Neutrophil (primary cell): ENCODE measurements at regions not wholly inside any gene's neighbourhood (a gene's known extent, or its start where the extent isn't known, plus 50 kb on each side); places are given as distances from the start of the nearest gene placed in this dataset.

Experiments used
- H3K27ac ChIP-seq: fragments of 200-600 bp; sonication (generic); 2 replicates; pipeline ENCODE4 v1.5.1; 2016; ENCODE audit warnings: mild to moderate bottlenecking, moderate library complexity
- H3K27me3 ChIP-seq: fragments of 200-600 bp; sonication (generic); 2 replicates; pipeline ENCODE4 v1.6.0; 2016; ENCODE audit warnings: mild to moderate bottlenecking
- H3K36me3 ChIP-seq: fragments of 200-600 bp; sonication (generic); 2 replicates; pipeline ENCODE4 v1.5.1; 2017
- H3K4me1 ChIP-seq, 2 experiments: fragments of 200-600 bp in 1 of 2; sonication (generic) in 1 of 2; 1 replicate in 1 of 2; 2 replicates in 1 of 2; pipeline versions ENCODE4 v1.5.1 to v1.6.1; 2013 to 2016; ENCODE audit warnings: low read depth in 1 of 2, low read length in 1 of 2, mild to moderate bottlenecking in 1 of 2, moderate library complexity in 1 of 2; ENCODE audit not compliant: control insufficient read depth in 1 of 2, insufficient read depth in 1 of 2
- H3K4me3 ChIP-seq, 2 experiments: fragments of 200-600 bp in 1 of 2; sonication (generic) in 1 of 2; 1 replicate in 1 of 2; 2 replicates in 1 of 2; pipeline ENCODE4 v1.5.1; 2013 to 2016; ENCODE audit warnings: low read depth in 1 of 2, low read length in 1 of 2, mild to moderate bottlenecking in 1 of 2, moderate library complexity in 1 of 2
- H3K9me3 ChIP-seq: fragments of 200-600 bp; sonication (generic); 2 replicates; pipeline ENCODE4 v1.5.1; 2016
- TF ChIP-seq, protein P1 (sequence below): fragments of 200-600 bp; sonication (generic); IDR thresholded peaks from 2 replicates; pipeline ENCODE4 v1.5.1; 2016; ENCODE audit warnings: antibody characterized with exemption

DNA sequence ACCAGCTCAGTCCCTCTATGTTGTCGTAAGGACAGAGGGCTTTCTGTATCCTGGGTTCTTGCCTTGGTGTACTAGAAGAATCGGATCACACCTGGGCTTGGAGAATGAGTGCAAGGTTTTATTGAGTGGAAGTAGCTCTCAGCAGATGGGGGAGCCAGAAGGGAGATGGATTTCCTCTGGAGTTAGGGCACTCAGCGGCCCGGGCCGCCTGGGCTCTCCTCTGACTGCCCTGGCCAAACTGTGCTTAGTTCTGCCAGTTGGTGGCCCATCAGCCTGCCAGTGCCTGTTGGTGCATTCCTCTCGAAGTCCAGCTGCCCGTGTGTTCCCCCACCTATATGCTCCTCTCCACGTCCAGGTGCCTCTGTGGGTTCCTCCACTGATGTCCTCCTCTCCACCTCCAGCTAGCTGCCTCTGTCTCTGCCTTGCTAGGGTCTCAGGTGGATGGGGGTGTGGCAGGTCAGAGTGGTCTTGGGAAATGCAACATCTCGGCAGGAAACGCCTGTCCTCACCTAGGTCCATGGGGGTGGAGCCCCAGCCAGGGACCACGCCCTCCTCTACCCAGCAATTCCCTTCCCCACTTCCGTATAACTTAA is 148.6 kb downstream of the PPP1R3A start:
- H3K36me3 ChIP-seq: no peaks in the 10 kb centered on the region
- H3K4me3 ChIP-seq: no peak overlapping the region
- H3K9me3 ChIP-seq: no peaks in the 10 kb centered on the region
- H3K27me3 ChIP-seq: no peaks in the 10 kb centered on the region
- TF ChIP-seq, protein P1, sequence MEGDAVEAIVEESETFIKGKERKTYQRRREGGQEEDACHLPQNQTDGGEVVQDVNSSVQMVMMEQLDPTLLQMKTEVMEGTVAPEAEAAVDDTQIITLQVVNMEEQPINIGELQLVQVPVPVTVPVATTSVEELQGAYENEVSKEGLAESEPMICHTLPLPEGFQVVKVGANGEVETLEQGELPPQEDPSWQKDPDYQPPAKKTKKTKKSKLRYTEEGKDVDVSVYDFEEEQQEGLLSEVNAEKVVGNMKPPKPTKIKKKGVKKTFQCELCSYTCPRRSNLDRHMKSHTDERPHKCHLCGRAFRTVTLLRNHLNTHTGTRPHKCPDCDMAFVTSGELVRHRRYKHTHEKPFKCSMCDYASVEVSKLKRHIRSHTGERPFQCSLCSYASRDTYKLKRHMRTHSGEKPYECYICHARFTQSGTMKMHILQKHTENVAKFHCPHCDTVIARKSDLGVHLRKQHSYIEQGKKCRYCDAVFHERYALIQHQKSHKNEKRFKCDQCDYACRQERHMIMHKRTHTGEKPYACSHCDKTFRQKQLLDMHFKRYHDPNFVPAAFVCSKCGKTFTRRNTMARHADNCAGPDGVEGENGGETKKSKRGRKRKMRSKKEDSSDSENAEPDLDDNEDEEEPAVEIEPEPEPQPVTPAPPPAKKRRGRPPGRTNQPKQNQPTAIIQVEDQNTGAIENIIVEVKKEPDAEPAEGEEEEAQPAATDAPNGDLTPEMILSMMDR: no peak
- H3K4me1 ChIP-seq: no peaks in the 10 kb centered on the region
- no peak overlapping the region for H3K27ac ChIP-seq

DNA sequence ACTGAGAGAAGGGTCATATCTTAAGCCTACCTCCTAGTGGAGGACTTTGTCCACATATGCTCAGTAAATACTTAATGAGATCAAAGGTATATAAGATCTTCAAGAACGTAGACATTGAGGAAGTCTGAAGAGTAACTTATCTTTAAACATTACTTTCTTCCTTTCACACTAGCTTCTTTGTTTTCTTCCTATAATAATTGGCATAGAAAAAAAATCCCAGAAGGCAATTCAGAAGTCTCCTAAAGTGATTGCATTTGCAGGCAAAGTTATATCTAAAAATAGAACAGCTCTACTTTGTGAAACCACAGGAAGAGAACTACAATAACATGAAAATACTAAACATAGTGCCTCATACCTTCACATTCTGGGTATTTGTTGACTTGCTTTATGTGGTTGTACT is 150.4 kb downstream of the PPP1R3A start:
- Histone ChIP-seq H3K36me3 (no peaks in the 10 kb centered on the region), H3K27ac (no peak overlapping the region), H3K27me3 (no peaks in the 10 kb centered on the region), H3K4me3 (no peak overlapping the region), H3K4me1 (no peaks in the 10 kb centered on the region), H3K9me3 (no peaks in the 10 kb centered on the region)
- TF ChIP-seq, protein P1: no peak

DNA sequence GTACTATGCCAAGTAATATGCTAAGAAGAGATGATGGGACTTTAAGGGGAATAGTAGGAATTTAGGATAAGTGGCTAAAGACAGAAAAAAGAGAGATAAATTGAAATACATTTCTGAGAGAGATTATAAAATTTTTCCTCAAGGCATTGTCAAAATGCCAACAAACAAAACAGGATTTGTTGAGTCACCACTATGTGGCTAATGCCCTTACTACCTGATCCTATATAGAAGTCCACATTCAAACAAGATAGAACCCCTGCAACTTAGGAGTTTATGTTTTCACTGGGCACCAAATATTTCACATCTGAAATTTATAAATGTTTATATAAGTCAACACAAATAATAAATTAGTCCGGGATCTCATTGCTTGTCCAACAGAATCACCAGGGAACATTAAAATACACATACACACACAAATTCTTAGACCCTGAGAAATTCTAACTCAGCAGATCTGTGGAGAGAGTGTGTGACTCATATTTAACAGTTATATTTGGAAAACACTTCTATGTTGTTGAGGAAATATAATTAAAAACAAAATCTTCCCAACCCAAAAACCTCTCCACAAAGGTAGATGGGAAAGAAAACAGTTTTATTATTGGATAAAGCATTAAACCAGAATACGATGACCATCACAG is 154.3 kb downstream of the PPP1R3A start:
- Histone ChIP-seq H3K27ac (no peak overlapping the region), H3K36me3 (no peaks in the 10 kb centered on the region), H3K27me3 (no peaks in the 10 kb centered on the region), H3K9me3 (no peaks in the 10 kb centered on the region), H3K4me1 (no peaks in the 10 kb centered on the region), H3K4me3 (no peak overlapping the region)
- TF ChIP-seq, protein P1: no peak

DNA sequence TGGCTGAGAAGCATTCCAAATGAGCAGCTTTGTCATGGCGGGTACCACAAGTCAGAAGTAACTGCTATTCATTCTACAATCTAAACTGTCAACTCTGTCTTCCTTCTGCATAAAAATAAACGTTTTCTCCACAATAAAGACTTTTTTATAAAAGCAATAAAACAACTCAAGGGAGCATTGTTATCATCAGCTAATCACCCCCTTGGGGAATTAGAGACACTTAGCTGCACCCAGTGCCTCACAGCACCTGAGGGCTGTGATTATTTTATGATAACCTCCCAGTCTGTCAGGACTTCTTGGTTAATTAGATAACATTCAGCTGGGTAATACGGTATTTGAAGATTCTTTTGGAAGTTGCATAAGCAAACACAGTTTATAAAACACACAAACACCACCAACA is 155.6 kb downstream of the PPP1R3A start:
- H3K36me3 ChIP-seq: no peaks in the 10 kb centered on the region
- H3K4me3 ChIP-seq: no peak overlapping the region
- no peak overlapping the region for H3K27ac ChIP-seq
- H3K27me3 ChIP-seq: no peaks in the 10 kb centered on the region
- no peaks in the 10 kb centered on the region for H3K9me3 ChIP-seq
- no peaks in the 10 kb centered on the region for H3K4me1 ChIP-seq
- TF ChIP-seq, protein P1: no peak

DNA sequence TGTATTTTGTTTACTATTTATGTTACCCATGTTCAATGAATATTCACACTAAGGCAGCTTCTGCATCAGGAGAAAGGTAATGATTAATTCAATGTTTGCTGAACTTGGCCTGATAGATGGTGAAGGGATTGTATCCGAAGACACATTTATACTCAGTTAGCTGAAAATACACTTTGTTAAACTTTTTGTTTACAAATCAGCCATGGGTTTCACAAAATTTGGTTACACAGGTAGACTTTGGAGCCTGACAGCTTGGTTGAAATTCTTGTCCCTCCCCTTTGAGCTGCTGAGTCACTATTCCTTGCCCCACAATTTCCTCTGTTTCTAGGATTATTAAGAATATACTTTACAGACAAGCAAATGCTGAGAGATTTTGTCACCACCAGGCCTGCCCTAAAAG is 162.6 kb downstream of the PPP1R3A start:
- Histone ChIP-seq H3K27ac (no peak overlapping the region), H3K36me3 (no peaks in the 10 kb centered on the region), H3K9me3 (no peaks in the 10 kb centered on the region), H3K4me3 (no peak overlapping the region), H3K4me1 (no peaks in the 10 kb centered on the region), H3K27me3 (no peaks in the 10 kb centered on the region)
- TF ChIP-seq, protein P1: no peak
